HG03342 (cell line): ENCODE measurements at regions not wholly inside any gene's neighbourhood (a gene's known extent, or its start where the extent isn't known, plus 50 kb on each side); places are given as distances from the start of the nearest gene placed in this dataset.
A peak's percentile ranks its signal among the peaks of the same experiment; 100 is the strongest.

Source experiments
- ATAC-seq: cut with Tn5 transposase; IDR thresholded peaks from one replicate; pipeline ENCODE4 v1.9.1; 2021; ENCODE audit warnings: mild to moderate bottlenecking, moderate library complexity; ENCODE audit not compliant: unreplicated experiment

- ATAC-seq, result peak; percentile 80
Observed at GRCh38 chr3:39000008-39000450, 51.7 kb downstream of the SCN11A start.

GRCh38 chr3:38998086-38998485, 53.7 kb downstream of the SCN11A start:
- ATAC-seq, result no peak

DNA sequence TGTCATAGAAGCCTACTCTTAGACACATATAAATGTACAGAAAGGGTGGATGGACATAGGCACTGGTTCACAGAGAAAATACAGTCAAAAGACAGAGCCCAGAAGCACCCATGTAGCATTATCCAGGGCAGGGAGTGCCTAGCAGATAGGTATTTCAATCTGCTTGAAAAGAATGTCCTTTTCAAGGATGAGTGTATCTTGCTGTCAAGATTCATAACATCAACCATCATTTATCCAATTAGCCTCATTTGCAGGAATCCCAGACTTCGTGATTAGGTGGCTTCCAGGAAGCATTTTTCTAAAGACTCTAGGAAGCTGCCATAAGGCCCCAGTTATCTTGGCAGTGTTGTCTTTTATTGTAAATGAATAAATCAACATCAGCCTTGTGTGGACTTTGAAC, 55.6 kb downstream of the SCN11A start:
- ATAC-seq, result no peak

- no peak for ATAC-seq
Observed at GRCh38 chr3:38994251-38994650, 57.5 kb downstream of the SCN11A start.

GRCh38 chr3:38992117-38992760, 59.5 kb downstream of the SCN11A start:
- ATAC-seq, result no peak

GRCh38 chr3:38990621-38991020, 61.1 kb downstream of the SCN11A start:
- no peak for ATAC-seq

DNA sequence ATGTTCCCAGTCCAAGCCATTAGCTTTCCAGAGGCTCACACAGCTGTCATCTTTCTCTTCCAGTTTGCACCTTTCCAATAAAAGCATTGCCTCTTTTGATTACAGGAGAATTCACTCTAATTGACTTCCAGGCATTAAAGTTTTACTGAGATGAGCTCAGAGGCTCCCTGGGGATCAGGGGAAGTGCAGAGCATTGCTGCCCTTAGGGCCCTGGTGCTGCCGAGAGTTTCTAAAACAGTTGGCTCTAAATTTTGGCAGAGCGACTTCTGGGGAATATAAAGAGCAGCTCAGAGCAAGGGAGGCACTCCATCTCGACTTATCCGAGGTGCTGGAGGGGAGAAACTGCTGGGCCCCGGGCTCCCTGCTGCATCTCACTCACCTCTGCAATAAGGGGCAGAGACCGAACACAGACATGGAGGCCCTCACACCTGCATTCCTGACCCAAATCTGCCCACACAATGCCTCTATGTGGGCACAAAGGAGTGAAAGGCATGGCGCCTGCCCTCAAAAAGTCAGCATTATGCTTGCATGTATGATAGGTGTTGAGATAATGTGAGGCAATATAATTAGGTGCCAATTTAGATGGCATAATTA, 61.7 kb downstream of the SCN11A start:
- no peak for ATAC-seq

DNA sequence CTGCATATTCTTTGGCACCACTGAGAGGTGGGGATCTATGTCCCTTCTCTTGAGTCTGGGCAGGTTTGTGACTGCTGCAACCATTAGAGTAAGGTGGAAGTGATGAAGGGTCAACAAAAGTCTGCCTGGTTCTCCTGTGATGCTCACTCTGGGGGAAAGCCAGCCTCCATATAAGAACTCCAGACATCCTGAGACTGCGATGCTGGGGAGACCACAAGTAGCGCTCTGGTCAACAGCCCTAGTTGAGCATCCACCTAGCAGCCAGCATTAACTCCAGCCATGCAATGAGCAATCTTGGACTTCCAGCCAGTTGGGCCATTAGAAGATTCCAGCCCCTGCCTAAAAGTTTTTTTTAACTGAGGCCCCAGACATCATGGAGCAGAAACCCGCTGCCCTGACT, 62.8 kb downstream of the SCN11A start:
- no peak for ATAC-seq

- ATAC-seq, result no peak
Observed at GRCh38 chr3:38987456-38987855, 64.3 kb downstream of the SCN11A start.

DNA sequence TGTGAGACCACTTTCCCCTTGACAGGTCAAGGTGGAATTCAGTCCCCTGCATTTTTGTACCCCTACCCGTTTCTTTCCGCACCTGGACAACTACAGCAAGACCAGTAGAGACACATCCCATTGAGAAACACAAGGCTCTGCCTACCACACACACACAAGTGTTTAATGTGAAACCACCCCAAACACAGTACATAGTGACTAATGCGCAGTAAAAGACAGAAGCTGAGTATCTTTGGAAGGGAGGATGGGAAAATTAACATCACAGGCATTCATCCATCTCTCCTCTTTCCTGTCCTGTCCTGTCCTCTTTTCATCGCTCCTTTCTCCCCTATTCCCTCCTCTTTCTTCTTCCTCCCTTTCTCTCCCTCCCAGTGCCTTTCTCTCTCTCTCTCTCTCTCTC, 64.8 kb downstream of the SCN11A start:
- no peak for ATAC-seq

GRCh38 chr3:38985981-38986380, 65.8 kb downstream of the SCN11A start:
- no peak for ATAC-seq

- no peak for ATAC-seq
Observed at GRCh38 chr3:38985581-38985980, 66.2 kb downstream of the SCN11A start.

DNA sequence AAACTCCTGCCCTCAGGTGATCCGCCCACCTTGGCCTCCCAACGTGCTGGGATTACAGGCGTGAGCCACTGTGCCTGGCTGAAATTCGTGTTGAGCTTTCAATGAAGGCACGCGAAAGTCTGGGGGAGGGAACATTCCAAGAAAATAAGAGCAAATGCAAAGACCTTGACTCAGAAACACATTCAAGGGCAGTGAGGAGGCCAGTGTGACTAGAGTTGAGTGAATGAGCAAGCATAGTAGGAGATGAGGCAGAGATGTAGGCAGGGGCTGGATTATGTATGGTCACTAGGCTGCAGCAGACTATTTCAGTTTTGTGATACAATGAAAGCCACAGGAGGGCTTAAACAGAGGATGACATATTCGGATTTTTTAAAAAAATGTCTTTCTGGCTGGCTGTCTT, 67.0 kb downstream of the SCN11A start:
- no peak for ATAC-seq

DNA sequence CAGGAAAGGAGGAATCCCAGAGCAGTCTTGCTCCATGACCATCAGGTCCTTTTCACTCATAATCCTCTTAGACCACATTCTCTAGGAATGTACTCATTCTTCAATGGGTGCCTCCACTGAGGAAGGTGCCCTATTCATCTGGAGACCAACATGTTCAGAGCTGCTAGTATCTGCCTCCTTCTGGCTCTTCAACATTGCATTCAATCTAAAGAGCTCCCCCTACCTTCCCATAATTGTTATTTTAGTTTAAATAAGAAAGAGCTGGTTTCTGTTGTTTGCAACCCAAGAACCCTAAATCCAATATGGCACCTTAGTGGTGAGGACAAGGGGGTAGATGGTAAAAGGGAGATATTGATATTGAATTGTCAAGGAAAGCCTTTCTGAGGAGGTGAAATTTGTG, 67.6 kb downstream of the SCN11A start:
- ATAC-seq, result no peak

DNA sequence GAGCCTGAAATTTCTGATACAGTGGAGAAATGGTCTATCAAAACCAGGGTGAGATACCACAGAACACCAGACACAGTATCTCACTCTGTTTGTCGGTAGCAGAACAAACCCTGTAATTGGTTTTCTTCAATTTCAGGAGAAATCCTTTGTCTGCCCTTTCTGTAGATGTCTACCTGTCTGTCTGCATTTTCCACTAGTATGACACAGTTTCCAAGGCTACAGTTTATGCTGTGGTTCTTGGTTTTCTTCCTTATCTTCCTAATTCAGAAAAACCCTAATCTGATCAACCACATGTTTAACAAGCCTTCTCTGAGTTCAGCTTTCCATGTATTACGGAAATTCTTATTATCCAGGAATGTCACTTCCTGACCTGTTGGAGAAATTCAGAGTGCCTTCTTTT, 70.8 kb downstream of the SCN11A start:
- no peak for ATAC-seq

DNA sequence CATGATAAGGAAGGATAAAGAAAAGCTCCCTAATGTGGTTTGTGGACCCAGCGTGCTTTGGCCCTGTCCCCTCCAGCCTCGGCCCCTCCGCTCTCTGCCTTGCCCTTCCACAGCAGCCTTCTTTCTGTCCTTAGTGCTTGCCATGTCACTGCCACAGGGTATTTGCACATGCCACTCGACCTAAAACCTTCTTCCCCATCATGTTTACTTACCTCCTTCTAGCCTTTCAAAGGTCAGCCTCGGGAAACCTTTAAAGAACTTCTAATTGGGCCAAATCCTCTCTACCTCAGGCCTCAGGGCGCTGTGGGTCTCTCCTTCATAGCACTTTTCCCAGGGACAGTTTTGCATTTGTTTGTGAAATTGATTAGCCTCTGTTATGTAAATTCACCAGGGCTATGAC, 73.0 kb downstream of the SCN11A start:
- no peak for ATAC-seq

DNA sequence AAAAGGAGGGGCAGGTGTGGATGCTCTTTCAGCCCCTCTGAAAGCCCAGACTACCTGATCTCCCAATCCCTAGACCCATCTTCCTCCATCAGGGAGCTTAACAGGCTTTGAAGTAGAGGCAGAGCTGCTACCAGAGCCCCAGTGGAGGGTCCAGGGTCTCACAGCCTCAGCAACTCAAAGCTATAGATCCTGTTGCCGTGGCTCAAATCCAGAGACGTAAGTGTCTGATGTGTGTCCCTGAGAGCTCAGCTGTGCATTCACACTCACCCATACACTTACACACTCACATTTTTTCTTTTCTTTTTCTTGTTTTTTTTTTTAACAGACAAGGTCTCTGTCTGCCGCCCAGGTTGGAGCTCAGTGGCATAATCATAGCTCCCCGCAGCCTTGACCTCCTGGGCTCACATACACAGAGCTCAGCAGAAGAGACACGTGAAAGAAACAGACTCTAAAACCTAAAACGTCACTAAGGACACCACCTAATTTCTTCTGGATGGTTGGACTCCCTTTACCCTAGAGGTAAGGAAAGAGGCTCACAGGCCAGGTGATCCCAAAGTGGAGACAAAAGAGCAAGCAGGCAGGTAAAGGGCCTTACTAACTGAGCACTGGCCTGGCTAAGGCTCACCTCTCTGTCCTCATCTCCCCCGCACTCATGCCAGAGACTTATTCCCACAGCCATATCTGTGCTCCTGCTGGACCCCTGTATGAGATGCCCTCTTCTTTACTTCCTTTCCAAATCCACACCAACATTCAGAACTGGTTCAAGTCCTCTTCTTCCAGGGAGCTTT, 80.7 kb downstream of the SCN11A start:
- no peak for ATAC-seq

GRCh38 chr3:38969317-38970235, 82.2 kb downstream of the SCN11A start:
- ATAC-seq, result no peak

GRCh38 chr3:38968891-38969290, 82.9 kb downstream of the SCN11A start:
- ATAC-seq, result no peak

DNA sequence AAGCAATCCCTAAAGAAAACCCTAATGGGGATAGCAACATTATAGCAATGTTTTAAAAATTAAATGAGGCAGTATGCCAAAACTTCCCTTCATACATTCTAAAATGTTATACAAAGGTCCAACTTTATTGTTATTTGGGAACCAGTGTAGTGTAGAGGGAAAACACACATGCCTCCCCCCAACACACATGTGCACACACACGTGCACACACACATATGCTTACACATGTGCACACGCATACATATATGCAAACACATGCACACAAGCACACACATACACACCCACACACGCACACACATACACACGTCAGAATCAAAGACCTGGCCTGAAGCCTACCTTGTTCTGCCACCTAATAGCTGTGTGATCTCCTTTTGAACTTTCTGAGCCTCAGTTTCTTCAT, 83.3 kb downstream of the SCN11A start:
- ATAC-seq, result no peak

DNA sequence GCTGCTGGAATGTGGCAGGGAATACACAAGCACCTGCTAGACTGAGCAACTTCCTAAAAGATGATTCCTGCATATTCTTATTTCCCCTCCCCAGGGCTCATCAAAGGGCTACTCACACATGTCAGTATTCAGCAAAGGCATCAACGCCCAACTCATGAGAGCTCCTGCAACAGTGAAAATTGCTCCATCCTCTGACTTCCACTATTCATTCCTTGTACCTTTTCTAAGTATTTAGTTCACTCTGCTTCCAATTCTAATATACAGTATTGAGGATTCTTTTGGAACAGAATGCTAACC, 84.1 kb downstream of the SCN11A start:
- ATAC-seq, result no peak
